HepG2 (cell line): ENCODE measurements at regions not wholly inside any gene's neighbourhood (a gene's known extent, or its start where the extent isn't known, plus 50 kb on each side); places are given as distances from the start of the nearest gene placed in this dataset.
A peak's percentile ranks its signal among the peaks of the same experiment; 100 is the strongest.

Source experiments
- ATAC-seq: fragments of 200-7000 bp; cut with Tn5 transposase; 3 replicates; pipeline ENCODE4 v1.9.1; 2020; ENCODE audit warnings: mild to moderate bottlenecking, moderate library complexity
- BruUV-seq: library from RNA; stranded (reverse); fragments of 400-500 nt; replicated peaks from 2 replicates; lab custom pipeline; 2021; lab: Mats Ljungman, UMichigan
- CTCF ChIA-PET: fragments of 300-600 bp; formaldehyde crosslinking; extraction: SDS; loops from one replicate; lab custom pipeline; 2021; ENCODE audit warnings: low total read pairs, inconsistent platforms, low intra/inter-chr PET ratio; lab: Yijun Ruan, JAX
- POLR2A ChIA-PET: fragments of 350-600 bp; sonication (Branson Sonifier 250); formaldehyde crosslinking; loops from one replicate; lab custom pipeline; 2020; ENCODE audit warnings: antibody characterized with exemption, inconsistent platforms; lab: Yijun Ruan, JAX
- DNase-seq: peaks from one replicate; pipeline ENCODE4 v3.0.0-alpha.2; 2015; ENCODE audit warnings: low spot score
- FAIRE-seq: peaks from 3 replicates; lab custom pipeline; 2011; peaks lifted over from hg19 to GRCh38; lab: Jason Lieb, UNC
- H2AFZ ChIP-seq: one replicate; pipeline ENCODE4 v1.6.1; 2011; ENCODE audit warnings: low read length, inconsistent platforms
- H3K27ac ChIP-seq: fragments of 300-600 bp; 3 replicates; pipeline ENCODE4 v1.8.0; 2011; ENCODE audit warnings: mixed run types, mild to moderate bottlenecking, mixed read lengths, low read length, inconsistent platforms; ENCODE audit not compliant: insufficient read depth; ENCODE audit errors: extremely low read length
- H3K27me3 ChIP-seq, 2 experiments: fragments of 200-600 bp in 1 of 2; 2 replicates in 1 of 2; 3 replicates in 1 of 2; pipeline versions ENCODE4 v1.6.0 to v1.8.0; 2011; ENCODE audit warnings: low read length in 2 of 2, mild to moderate bottlenecking in 2 of 2, moderate library complexity in 2 of 2, inconsistent platforms in 1 of 2; ENCODE audit not compliant: insufficient read depth in 2 of 2, control insufficient read depth in 1 of 2
- H3K36me3 ChIP-seq, 2 experiments: fragments of 200-600 bp in 1 of 2; replicated peaks in 1 of 2; 2 replicates in 1 of 2; 3 replicates in 1 of 2; pipeline versions ENCODE4 v1.5.1 to v1.8.0; 2011; ENCODE audit warnings: low read length in 2 of 2, inconsistent platforms in 1 of 2; ENCODE audit not compliant: insufficient read depth in 2 of 2, control insufficient read depth in 1 of 2
- H3K4me1 ChIP-seq: 2 replicates; pipeline ENCODE4 v1.5.1; 2012; ENCODE audit warnings: low read length, inconsistent platforms; ENCODE audit not compliant: insufficient read depth
- H3K4me2 ChIP-seq: 2 replicates; pipeline ENCODE4 v1.6.0; 2011; ENCODE audit warnings: low read depth, low read length, inconsistent platforms
- H3K4me3 ChIP-seq, 3 experiments: fragments of 200-600 bp in 1 of 3; sonication (generic), shearing (Covaris generic) in 1 of 3; replicated peaks in 1 of 3; 2 replicates each; pipeline ENCODE4 v1.5.1; 2011 to 2016; ENCODE audit warnings: low read length in 3 of 3, inconsistent platforms in 2 of 3, low read depth in 2 of 3, mild to moderate bottlenecking in 2 of 3, control low read depth in 1 of 3, mixed read lengths in 1 of 3; ENCODE audit not compliant: insufficient read depth in 1 of 3
- H3K79me2 ChIP-seq: one replicate; pipeline ENCODE4 v1.6.1; 2011; ENCODE audit warnings: low read length, inconsistent platforms; ENCODE audit not compliant: insufficient read depth
- H3K9ac ChIP-seq: 2 replicates; pipeline ENCODE4 v1.6.0; 2011; ENCODE audit warnings: mild to moderate bottlenecking, low read depth, low read length, inconsistent platforms; ENCODE audit not compliant: insufficient read depth
- H3K9me3 ChIP-seq: 2 replicates; pipeline ENCODE4 v1.5.1; 2012; ENCODE audit warnings: mild to moderate bottlenecking, low read length
- H4K20me1 ChIP-seq: 2 replicates; pipeline ENCODE4 v1.6.0; 2011; ENCODE audit warnings: inconsistent platforms, mild to moderate bottlenecking, low read length, moderate library complexity; ENCODE audit not compliant: insufficient read depth
- ATM ChIP-seq: fragments of 450-650 bp; IDR thresholded peaks from 2 replicates; pipeline ENCODE4 v1.7.1; 2017; ENCODE audit warnings: mild to moderate bottlenecking, borderline replicate concordance
- HDAC1 ChIP-seq: sonication (generic); formaldehyde crosslinking; IDR thresholded peaks from 2 replicates; pipeline ENCODE4 v1.5.1; 2020; ENCODE audit warnings: mild to moderate bottlenecking, missing genetic modification reagents
- HOXD1 ChIP-seq: sonication (generic); formaldehyde crosslinking; IDR thresholded peaks from 2 replicates; pipeline ENCODE4 v1.5.0; 2020; ENCODE audit warnings: missing genetic modification reagents
- KDM5B ChIP-seq: sonication (generic); formaldehyde crosslinking; IDR thresholded peaks from 2 replicates; pipeline ENCODE4 v1.4.0; 2020; ENCODE audit warnings: missing genetic modification reagents, mild to moderate bottlenecking, borderline replicate concordance
- MAFF ChIP-seq: IDR thresholded peaks from 2 replicates; pipeline ENCODE4 v1.6.1; 2011; ENCODE audit warnings: low read depth, low read length, improper control_type of control experiment
- MAFK ChIP-seq, 2 experiments: IDR thresholded peaks in 1 of 2; conservative IDR thresholded peaks in 1 of 2; 2 replicates each; pipeline ENCODE4 v1.6.1; 2011; ENCODE audit warnings: improper control_type of control experiment in 2 of 2, low read length in 2 of 2
- NCOA5 ChIP-seq: sonication (generic); formaldehyde crosslinking; IDR thresholded peaks from 2 replicates; pipeline ENCODE4 v1.4.0; 2020; ENCODE audit warnings: missing genetic modification reagents
- SMAD3 ChIP-seq: sonication (generic); formaldehyde crosslinking; IDR thresholded peaks from 2 replicates; pipeline ENCODE4 v1.4.0; 2020; ENCODE audit warnings: missing genetic modification reagents
- SP140L ChIP-seq: sonication (generic); formaldehyde crosslinking; IDR thresholded peaks from 2 replicates; pipeline ENCODE4 v1.4.0; 2020; ENCODE audit warnings: missing genetic modification reagents, borderline replicate concordance
- ZFAT ChIP-seq: sonication (generic); formaldehyde crosslinking; conservative IDR thresholded peaks from 2 replicates; pipeline ENCODE4 v1.8.1; 2023; ENCODE audit warnings: missing genetic modification reagents, inconsistent platforms
- ZFP90 ChIP-seq: sonication (generic); formaldehyde crosslinking; IDR thresholded peaks from 2 replicates; pipeline ENCODE4 v1.8.0; 2022; ENCODE audit warnings: missing genetic modification reagents, mild to moderate bottlenecking, inconsistent platforms, borderline replicate concordance
- ZNF235 ChIP-seq: sonication (generic); formaldehyde crosslinking; IDR thresholded peaks from 2 replicates; pipeline ENCODE4 v1.8.1; 2023; ENCODE audit warnings: mild to moderate bottlenecking, missing genetic modification reagents, borderline replicate concordance
- ZNF430 ChIP-seq: sonication (generic); formaldehyde crosslinking; IDR thresholded peaks from 2 replicates; pipeline ENCODE4 v1.9.0; 2021; ENCODE audit warnings: mild to moderate bottlenecking, missing genetic modification reagents
- ZSCAN12 ChIP-seq: sonication (generic); formaldehyde crosslinking; IDR thresholded peaks from 2 replicates; pipeline ENCODE4 v1.9.0; 2021; ENCODE audit warnings: mild to moderate bottlenecking, missing genetic modification reagents
- WGBS: methylation state at CpG from one replicate; pipeline ENCODE4 v1.1.6; 2017; ENCODE audit warnings: low lambda C conversion rate; 5-methylcytosine and 5-hydroxymethylcytosine counted together
- in situ Hi-C: cut with HindIII; loops from 2 replicates; pipeline ENCODE4 v1.10.0; 2017; ENCODE audit warnings: low pct_unique_long_range_greater_than_20kb; ENCODE audit not compliant: extremely low pct_ligation_motif_present
- intact Hi-C: fragments of 100-400 bp; cut with micrococcal nuclease; formaldehyde crosslinking; loops from one replicate; pipeline ENCODE4 v1.10.0; 2022; ENCODE audit not compliant: unreplicated experiment
- TF ChIP-seq, protein P1 (sequence below): sonication (generic); formaldehyde crosslinking; IDR thresholded peaks from 2 replicates; pipeline ENCODE4 v1.8.0; 2022; ENCODE audit warnings: missing genetic modification reagents, mild to moderate bottlenecking, inconsistent platforms, borderline replicate concordance
- TF ChIP-seq, protein P2 (sequence below): sonication (generic); formaldehyde crosslinking; IDR thresholded peaks from 2 replicates; pipeline ENCODE4 v1.4.0; 2020; ENCODE audit warnings: missing genetic modification reagents

DNA sequence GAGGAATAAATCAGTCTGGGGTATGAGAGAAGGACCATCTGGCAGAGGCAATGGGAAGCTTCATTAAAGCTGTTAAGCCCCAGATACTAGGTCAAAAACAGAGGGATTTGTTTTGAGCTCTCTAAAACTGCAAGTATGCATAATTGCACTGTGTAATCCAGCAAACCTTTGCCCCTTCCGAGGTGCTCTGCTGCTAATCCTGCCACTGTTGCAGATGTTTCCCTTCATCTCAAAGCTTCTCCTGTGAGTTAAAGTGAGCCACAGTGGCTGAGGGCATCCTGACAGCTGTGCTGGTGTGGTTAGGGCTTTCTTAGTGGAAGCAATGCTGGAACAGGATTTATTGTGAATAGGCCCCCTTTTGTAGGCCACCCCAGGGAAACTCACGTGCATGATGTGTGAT is 160.3 kb upstream of the TRPC7 start:
- no peak overlapping the region for H3K4me3 ChIP-seq
- in situ Hi-C loops (no loop called here), intact Hi-C loops (no loop called here)
- BruUV-seq: no TSS peak
- H3K27me3 ChIP-seq: no peaks in the 10 kb centered on the region
- DNase-seq (no peak), FAIRE-seq (no peak), ATAC-seq (no peak)
- ChIA-PET POLR2A (no interaction called here), CTCF (no interaction called here)
- no CpG with 5 or more reads among the region's 2 CpGs for WGBS
- H3K4me2 ChIP-seq: no peak overlapping the region
- TF ChIP-seq ZNF235 (CRISPR knock-in tag) (no peak), MAFF (0 out of 2 replicates have a peak, but pooled peaks have one; percentile 33), ZSCAN12 (CRISPR knock-in tag) (no peak), MAFK (conservative IDR thresholded peaks at IDR 0.05 in 1 of 2, IDR thresholded peaks at IDR 0.05 in 1 of 2; ENCODE audit: low read length in 2 of 2) (peak; percentile 24 to 47; a peak in 3 of 4 replicates)
- H4K20me1 ChIP-seq: no peaks in the 10 kb centered on the region
- H3K36me3 ChIP-seq: no peaks in the 10 kb centered on the region
- no peaks in the 10 kb centered on the region for H3K79me2 ChIP-seq
- no peak overlapping the region for H3K27ac ChIP-seq
- H3K9ac ChIP-seq: no peak overlapping the region
- H3K9me3 ChIP-seq: no peaks in the 10 kb centered on the region
- no peak overlapping the region for H2AFZ ChIP-seq
- no peaks in the 10 kb centered on the region for H3K4me1 ChIP-seq

DNA sequence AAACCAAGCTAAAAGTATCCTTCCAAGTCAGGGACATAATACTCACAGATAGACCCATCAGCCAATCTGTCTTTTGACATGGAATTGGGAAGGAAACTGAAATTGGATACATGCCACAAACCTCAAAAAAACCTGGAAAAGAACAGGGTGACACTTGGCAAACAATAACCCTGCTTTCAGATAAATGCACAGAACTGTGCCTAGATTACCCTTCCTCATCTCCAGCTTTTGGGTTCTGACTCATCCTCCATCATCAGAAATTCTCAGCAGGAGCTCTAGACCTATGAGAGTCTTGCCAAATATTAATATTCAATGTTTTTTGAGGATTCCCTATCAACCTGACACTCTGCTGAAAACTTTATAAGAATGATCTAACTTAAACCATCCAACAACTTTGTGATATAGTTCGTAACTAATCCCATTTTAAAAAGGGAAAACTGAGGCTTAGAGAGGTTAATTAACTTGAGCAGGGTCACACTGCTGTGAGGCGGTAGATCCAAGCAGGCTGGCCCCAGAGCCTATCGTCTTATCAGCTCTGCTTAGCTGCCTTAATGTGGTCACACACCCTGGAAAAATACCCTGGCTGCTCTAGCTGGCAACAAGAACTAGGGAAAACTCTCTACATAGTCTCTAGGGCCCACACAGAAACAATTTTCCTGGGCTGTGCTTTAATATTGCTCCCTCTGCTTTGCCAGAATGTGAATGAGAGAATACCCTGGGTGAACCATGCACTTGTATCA is 157.0 kb upstream of the TRPC7 start:
- H3K9ac ChIP-seq: no peak overlapping the region
- no peak for ATAC-seq
- ChIA-PET CTCF (no interaction called here), POLR2A (no interaction called here)
- no peak for FAIRE-seq
- in situ Hi-C loops: no loop called here
- H3K4me1 ChIP-seq: no peaks in the 10 kb centered on the region
- no peak overlapping the region for H3K4me3 ChIP-seq
- no peak for DNase-seq
- no peak overlapping the region for H2AFZ ChIP-seq
- intact Hi-C loops: no loop called here
- H3K9me3 ChIP-seq: no peaks in the 10 kb centered on the region
- H3K4me2 ChIP-seq: no peak overlapping the region
- no peak overlapping the region for H3K27ac ChIP-seq
- no peaks in the 10 kb centered on the region for H3K27me3 ChIP-seq
- H3K36me3 ChIP-seq: no peaks in the 10 kb centered on the region
- H3K79me2 ChIP-seq: no peaks in the 10 kb centered on the region
- H4K20me1 ChIP-seq: no peaks in the 10 kb centered on the region
- no TSS peak for BruUV-seq
- 0% methylated on average over 3 of the region's 3 CpGs for WGBS
- TF ChIP-seq HOXD1 (CRISPR knock-in tag) (no peak), ZFAT (CRISPR knock-in tag) (no peak), NCOA5 (CRISPR knock-in tag) (no peak), SP140L (CRISPR knock-in tag) (no peak), ZNF430 (CRISPR knock-in tag) (no peak), ATM (no peak), HDAC1 (CRISPR knock-in tag) (no peak), KDM5B (CRISPR knock-in tag) (no peak), SMAD3 (CRISPR knock-in tag) (no peak), ZFP90 (CRISPR knock-in tag) (no peak)
- TF ChIP-seq, protein P1, sequence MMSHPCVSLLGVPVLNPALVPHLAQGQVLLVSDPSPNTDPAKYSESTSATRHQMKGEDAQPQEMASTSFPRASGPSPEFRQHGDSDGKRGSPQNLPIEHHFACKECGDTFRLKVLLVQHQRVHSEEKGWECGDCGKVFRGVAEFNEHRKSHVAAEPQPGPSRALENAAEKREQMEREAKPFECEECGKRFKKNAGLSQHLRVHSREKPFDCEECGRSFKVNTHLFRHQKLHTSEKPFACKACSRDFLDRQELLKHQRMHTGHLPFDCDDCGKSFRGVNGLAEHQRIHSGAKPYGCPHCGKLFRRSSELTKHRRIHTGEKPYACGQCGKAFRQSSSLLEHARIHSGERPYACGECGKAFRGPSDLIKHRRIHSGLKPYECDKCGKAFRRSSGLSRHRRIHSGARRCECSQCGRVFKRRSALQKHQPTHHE (CRISPR knock-in tag): no peak
- TF ChIP-seq, protein P2, sequence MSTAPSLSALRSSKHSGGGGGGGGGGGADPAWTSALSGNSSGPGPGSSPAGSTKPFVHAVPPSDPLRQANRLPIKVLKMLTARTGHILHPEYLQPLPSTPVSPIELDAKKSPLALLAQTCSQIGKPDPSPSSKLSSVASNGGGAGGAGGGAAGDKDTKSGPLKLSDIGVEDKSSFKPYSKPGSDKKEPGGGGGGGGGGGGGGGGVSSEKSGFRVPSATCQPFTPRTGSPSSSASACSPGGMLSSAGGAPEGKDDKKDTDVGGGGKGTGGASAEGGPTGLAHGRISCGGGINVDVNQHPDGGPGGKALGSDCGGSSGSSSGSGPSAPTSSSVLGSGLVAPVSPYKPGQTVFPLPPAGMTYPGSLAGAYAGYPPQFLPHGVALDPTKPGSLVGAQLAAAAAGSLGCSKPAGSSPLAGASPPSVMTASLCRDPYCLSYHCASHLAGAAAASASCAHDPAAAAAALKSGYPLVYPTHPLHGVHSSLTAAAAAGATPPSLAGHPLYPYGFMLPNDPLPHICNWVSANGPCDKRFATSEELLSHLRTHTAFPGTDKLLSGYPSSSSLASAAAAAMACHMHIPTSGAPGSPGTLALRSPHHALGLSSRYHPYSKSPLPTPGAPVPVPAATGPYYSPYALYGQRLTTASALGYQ (CRISPR knock-in tag): no peak
